HG03097 (cell line): ENCODE measurements at regions not wholly inside any gene's neighbourhood (a gene's known extent, or its start where the extent isn't known, plus 50 kb on each side); places are given as distances from the start of the nearest gene placed in this dataset.

Experiments used
- ATAC-seq: cut with Tn5 transposase; IDR thresholded peaks from one replicate; pipeline ENCODE4 v1.9.1; 2021; ENCODE audit not compliant: unreplicated experiment, low FRiP score

DNA sequence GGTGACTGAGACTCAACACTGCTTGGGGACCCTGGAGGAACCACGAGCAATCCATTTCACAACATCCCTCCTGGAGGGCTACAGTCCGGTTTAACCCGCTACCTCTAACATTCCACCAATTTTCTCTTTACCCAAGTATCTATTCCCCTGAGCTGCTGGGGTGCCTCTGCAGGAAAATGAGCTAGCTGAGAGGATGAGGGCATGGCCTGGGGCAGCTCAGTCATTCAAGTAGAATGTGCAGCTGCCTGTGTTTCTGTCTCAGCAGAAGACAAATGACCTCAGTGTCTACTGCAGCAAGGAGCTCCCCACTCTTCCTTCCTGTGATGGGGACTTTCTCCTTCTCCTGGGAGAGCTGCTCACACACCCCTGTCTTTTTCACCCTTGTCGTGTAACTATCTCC is 120.8 kb downstream of the ZNF518B start:
- ATAC-seq, result no peak

GRCh38 chr4:10335050-10335449 is 122.2 kb downstream of the ZNF518B start:
- ATAC-seq, result no peak

- no peak for ATAC-seq
Measured at GRCh38 chr4:10334506-10335028, 122.7 kb downstream of the ZNF518B start.

GRCh38 chr4:10333942-10334341 is 123.3 kb downstream of the ZNF518B start:
- no peak for ATAC-seq

- ATAC-seq, result no peak
Measured at GRCh38 chr4:10326075-10326474, 131.2 kb downstream of the ZNF518B start.

GRCh38 chr4:10321931-10322330 is 135.3 kb downstream of the ZNF518B start:
- ATAC-seq, result no peak

DNA sequence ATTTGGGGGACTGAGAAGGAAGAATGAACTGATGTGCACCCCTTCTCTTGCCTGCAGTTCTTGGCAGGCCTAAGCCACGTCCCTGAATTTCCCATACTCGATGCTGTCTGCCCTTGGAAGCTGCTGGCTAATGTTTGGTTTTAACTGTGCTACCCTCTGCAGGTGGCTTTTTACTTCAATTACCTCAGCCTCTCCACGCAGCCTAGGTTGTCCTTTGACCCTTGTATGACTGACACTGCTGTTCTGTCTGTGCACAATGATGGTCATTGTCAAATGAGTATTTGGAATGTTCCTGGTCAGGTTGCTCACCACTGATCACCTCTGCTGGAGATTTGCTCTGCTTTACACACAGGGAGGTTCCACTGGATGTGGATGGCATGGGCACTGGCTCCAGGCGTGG is 137.1 kb downstream of the ZNF518B start:
- ATAC-seq, result no peak

- no peak for ATAC-seq
Measured at GRCh38 chr4:10317345-10317744, 139.9 kb downstream of the ZNF518B start.

GRCh38 chr4:10316851-10317250 is 140.4 kb downstream of the ZNF518B start:
- ATAC-seq, result no peak

GRCh38 chr4:10315638-10316037 is 141.6 kb downstream of the ZNF518B start:
- ATAC-seq, result no peak

DNA sequence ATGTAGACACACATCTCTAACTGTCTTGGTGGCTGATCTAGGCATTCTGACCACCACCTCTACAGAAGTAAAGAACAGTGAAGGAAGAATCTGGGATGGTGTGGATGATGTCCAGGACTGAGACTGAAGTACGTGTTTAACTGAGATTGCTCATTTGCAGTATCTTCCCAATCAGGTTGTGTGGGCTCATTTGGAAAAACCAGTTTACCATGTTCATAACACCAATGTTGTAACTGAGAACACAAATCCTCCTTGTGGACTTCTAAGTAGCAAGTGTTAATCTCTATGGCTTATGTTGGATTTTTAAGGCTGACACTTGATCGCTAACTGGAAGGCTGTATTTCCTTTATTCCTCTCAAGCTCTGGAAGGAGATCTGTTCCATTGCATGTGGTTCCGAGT is 144.7 kb downstream of the ZNF518B start:
- ATAC-seq, result no peak

DNA sequence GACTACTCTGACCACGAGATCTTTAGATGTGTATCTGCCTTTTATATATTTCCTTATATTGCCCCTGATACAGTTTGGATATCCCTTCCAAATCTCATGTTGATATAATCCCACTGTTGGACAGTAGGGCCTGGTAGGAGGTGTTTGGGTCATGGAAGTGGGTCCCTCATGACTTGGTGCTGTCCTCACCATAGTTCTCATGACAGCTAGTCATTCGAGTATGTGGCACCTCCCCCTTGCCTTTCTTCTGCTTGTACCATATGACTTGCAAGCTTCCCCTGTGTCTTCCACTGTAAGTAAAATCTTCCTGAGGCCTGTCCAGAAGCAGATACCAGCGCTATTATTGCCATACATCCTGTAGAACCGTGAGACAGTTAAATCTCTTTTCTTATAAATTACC is 145.3 kb downstream of the ZNF518B start:
- ATAC-seq, result no peak

- no peak for ATAC-seq
Measured at GRCh38 chr4:10305816-10306215, 151.4 kb downstream of the ZNF518B start.

DNA sequence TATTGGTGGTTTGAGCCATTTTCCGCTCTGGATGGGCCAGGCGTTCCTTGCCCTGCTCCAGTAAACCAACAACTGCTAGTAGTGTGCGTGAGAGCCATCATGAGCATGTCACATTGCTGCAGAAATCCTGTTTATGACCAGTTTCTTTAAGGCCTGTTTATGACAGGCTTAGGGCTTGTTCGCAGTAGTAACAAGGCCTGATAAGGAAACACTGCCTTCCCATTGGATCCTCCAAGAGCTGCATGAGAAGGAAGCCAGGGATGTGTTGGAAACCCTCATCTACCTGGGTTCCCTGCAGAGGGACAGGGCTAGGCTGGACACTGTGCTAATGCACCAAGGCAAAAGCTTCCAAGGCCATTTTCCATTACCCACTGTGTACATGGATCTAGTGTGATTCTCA is 153.9 kb downstream of the ZNF518B start:
- ATAC-seq, result no peak

DNA sequence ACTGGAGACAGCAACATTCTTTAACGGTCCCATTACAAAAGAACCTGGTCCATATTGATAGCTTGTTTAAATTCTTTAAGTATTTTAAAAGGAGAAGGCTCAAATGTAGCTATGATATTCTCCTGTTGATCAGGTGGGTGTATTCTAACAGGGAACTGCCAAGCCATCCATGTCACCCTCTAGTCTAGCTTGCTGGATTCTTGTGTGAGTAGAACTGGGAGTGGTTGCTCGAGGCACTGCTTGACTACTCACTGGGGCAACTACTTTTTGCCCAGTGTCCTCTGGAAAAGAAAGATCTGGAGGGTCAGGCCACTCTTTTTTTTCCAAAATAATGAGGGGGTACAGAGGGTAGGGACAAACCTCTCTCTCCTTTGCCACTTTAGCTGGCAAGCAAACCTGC is 155.1 kb downstream of the ZNF518B start:
- ATAC-seq, result no peak

GRCh38 chr4:10299601-10300000 is 157.6 kb downstream of the ZNF518B start:
- no peak for ATAC-seq

GRCh38 chr4:10298681-10299080 is 158.5 kb downstream of the ZNF518B start:
- no peak for ATAC-seq

GRCh38 chr4:10296730-10297129 is 160.5 kb downstream of the ZNF518B start:
- ATAC-seq, result no peak

- no peak for ATAC-seq
Measured at GRCh38 chr4:10295301-10295700, 161.9 kb downstream of the ZNF518B start.

- no peak for ATAC-seq
Measured at GRCh38 chr4:10289538-10289906, 167.7 kb downstream of the ZNF518B start.

GRCh38 chr4:10288830-10289537 is 168.2 kb downstream of the ZNF518B start:
- no peak for ATAC-seq

DNA sequence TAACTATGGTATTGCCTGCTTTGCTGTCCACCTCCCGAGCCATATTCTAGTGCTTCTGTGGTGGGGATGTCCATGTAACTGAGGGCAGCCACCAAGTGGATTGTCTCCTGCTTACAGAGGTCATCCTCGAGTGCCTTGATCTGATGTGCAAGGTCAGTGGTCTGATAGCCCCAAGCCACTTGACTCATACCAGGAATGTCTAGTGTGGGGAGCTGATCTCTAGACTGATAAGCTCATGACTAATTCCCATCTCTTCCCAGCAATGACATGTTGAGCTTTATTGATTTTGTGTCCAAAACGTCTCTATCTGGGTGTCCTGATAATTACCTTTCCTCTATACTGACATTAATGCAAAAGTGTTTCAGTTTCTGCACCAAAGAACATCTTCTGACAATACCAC is 168.4 kb upstream of the WDR1 start:
- no peak for ATAC-seq

DNA sequence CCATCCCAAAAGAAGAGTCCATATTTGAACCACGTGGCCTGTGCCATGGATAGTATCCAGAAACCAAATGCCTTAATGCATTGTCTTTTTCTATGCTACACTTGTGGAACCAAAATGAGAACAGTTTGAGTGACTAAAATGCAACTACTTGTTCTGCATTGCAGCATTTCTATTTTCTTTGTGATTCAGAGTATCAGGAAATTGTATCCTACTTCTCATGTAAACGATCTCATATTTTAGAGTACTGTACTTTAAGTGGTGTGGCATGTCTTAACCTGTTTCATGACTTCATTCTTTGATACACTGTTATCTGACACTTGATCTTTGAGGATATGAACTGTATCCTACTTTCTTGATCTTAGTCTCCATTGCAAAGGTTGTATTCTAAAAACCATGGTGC is 167.2 kb upstream of the WDR1 start:
- ATAC-seq, result no peak
